ENCODE measurements at regions not wholly inside any gene's neighbourhood (a gene's known extent, or its start where the extent isn't known, plus 50 kb on each side); places are given as distances from the start of the nearest gene placed in this dataset.

DNA sequence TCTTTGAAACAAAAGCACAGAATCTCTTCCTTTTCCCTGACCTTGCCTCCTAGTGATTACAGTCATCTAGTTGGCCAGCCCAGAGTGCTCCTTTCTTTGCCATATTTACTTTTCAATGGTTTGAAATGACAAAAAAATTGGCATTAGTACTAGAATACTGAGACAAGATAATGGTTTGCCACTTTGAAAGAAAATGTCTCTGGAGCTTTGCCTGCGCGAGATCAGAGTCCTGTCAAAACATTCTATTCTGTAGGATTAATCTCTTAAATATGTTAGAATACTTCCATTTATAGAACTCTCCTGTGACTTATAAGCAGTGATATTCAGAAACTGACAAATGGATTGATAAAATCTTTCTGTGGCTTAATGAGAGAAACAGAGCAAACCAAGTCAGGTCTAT, 484.0 kb upstream of the IZUMO3 start:
- Histone ChIP-seq H3K27ac (ENCODE audit: insufficient read depth, low read length) (no peak overlapping the region), H4K20me1 (ENCODE audit: control insufficient read depth, extremely low read depth, insufficient read depth, low read length) (no peaks in the 10 kb centered on the region), H3K4me2 (ENCODE audit: extremely low read depth, insufficient read depth, low read length) (no peak overlapping the region), H2AFZ (ENCODE audit: low read length) (no peak overlapping the region), H3K4me3 (replicated peaks in 1 of 4; ENCODE audit: control extremely low read depth in 1 of 4, insufficient read depth in 1 of 4, low read depth in 3 of 4, low read length in 4 of 4) (no peak overlapping the region), H3K79me2 (ENCODE audit: control insufficient read depth, insufficient read depth, low read length) (no peaks in the 10 kb centered on the region), H3K36me3 (ENCODE audit: control insufficient read depth, insufficient read depth, low read length) (no peaks in the 10 kb centered on the region), H3K27me3 (ENCODE audit: control insufficient read depth, insufficient read depth, low read length) (no peaks in the 10 kb centered on the region), H3K9me3 (ENCODE audit: control insufficient read depth, insufficient read depth, low read depth, low read length) (no peaks in the 10 kb centered on the region), H3K9ac (ENCODE audit: insufficient read depth, low read length) (no peak overlapping the region), H3K4me1 (ENCODE audit: control insufficient read depth, extremely low read depth, insufficient read depth, low read length) (no peaks in the 10 kb centered on the region)
- TF ChIP-seq, protein P1, sequence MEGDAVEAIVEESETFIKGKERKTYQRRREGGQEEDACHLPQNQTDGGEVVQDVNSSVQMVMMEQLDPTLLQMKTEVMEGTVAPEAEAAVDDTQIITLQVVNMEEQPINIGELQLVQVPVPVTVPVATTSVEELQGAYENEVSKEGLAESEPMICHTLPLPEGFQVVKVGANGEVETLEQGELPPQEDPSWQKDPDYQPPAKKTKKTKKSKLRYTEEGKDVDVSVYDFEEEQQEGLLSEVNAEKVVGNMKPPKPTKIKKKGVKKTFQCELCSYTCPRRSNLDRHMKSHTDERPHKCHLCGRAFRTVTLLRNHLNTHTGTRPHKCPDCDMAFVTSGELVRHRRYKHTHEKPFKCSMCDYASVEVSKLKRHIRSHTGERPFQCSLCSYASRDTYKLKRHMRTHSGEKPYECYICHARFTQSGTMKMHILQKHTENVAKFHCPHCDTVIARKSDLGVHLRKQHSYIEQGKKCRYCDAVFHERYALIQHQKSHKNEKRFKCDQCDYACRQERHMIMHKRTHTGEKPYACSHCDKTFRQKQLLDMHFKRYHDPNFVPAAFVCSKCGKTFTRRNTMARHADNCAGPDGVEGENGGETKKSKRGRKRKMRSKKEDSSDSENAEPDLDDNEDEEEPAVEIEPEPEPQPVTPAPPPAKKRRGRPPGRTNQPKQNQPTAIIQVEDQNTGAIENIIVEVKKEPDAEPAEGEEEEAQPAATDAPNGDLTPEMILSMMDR (conservative IDR thresholded peaks at IDR 0.05 in 1 of 2, IDR thresholded peaks at IDR 0.05 in 1 of 2; ENCODE audit: low read depth in 1 of 2, low read length in 2 of 2), result no peak
- TF ChIP-seq EZH2 (IDR thresholded peaks at IDR 0.05; ENCODE audit: low read length, missing control alignments), result no peak
- no peak for DNase-seq (ENCODE audit: low read depth in 2 of 2)

DNA sequence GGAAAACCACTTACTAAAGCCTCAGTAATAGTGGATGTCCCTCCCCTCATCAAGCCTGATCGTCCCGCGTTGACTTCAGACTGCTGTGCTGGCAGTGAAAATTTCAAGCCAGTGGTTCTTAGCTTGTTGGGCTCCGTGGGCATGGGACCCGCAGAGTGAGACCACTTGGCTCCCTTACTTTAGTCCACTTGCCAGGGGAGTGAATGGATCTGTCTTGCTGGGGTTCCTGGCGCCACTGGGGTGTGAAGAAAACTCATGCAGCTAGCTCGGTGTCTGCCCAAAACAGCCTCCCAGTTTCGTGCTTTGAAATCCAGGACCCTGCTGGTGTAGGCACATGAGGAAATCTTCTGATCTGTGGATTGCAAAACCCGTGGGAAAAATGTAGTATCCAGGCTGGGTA, 480.0 kb upstream of the IZUMO3 start:
- no peak overlapping the region for H3K9ac ChIP-seq (ENCODE audit: insufficient read depth, low read length)
- H3K36me3 ChIP-seq (ENCODE audit: control insufficient read depth, insufficient read depth, low read length), result no peaks in the 10 kb centered on the region
- H3K4me3 ChIP-seq (replicated peaks in 1 of 4; ENCODE audit: control extremely low read depth in 1 of 4, insufficient read depth in 1 of 4, low read depth in 3 of 4, low read length in 4 of 4), result no peak overlapping the region
- no peaks in the 10 kb centered on the region for H3K79me2 ChIP-seq (ENCODE audit: control insufficient read depth, insufficient read depth, low read length)
- no peaks in the 10 kb centered on the region for H3K9me3 ChIP-seq (ENCODE audit: control insufficient read depth, insufficient read depth, low read depth, low read length)
- no peak for TF ChIP-seq EZH2 (IDR thresholded peaks at IDR 0.05; ENCODE audit: low read length, missing control alignments)
- TF ChIP-seq, protein P1 (conservative IDR thresholded peaks at IDR 0.05 in 1 of 2, IDR thresholded peaks at IDR 0.05 in 1 of 2; ENCODE audit: low read depth in 1 of 2, low read length in 2 of 2), result no peak
- H4K20me1 ChIP-seq (ENCODE audit: control insufficient read depth, extremely low read depth, insufficient read depth, low read length), result no peaks in the 10 kb centered on the region
- no peak for DNase-seq (ENCODE audit: low read depth in 2 of 2)
- H3K27ac ChIP-seq (ENCODE audit: insufficient read depth, low read length), result no peak overlapping the region
- H2AFZ ChIP-seq (ENCODE audit: low read length), result no peak overlapping the region
- H3K4me1 ChIP-seq (ENCODE audit: control insufficient read depth, extremely low read depth, insufficient read depth, low read length), result no peaks in the 10 kb centered on the region
- H3K4me2 ChIP-seq (ENCODE audit: extremely low read depth, insufficient read depth, low read length), result no peak overlapping the region
- H3K27me3 ChIP-seq (ENCODE audit: control insufficient read depth, insufficient read depth, low read length), result no peaks in the 10 kb centered on the region

DNA sequence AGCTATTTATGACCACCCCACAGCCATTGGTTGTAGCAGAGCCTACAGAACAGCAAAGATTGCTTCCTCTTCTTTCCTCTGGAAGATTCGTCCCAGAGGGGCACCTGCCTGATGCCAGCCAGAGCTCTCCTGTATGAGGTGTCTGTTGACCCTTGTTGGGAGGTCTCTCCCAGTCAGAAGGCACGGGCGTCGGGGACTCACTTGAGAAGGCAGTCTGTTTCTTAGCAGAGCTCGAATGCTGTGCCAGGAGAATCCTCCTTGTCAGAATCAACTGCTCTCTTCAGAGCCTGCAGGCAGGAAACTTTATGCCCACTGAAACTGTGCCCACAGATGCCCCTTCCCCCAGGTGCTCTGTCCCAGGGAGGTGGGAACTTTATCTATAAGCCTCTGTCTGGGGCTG, 479.5 kb upstream of the IZUMO3 start:
- no peak for DNase-seq (ENCODE audit: low read depth in 2 of 2)
- no peak overlapping the region for H3K27ac ChIP-seq (ENCODE audit: insufficient read depth, low read length)
- TF ChIP-seq, protein P1 (conservative IDR thresholded peaks at IDR 0.05 in 1 of 2, IDR thresholded peaks at IDR 0.05 in 1 of 2; ENCODE audit: low read depth in 1 of 2, low read length in 2 of 2), result no peak
- no peak for TF ChIP-seq EZH2 (IDR thresholded peaks at IDR 0.05; ENCODE audit: low read length, missing control alignments)

More for the DNA sequence above, 479.5 kb upstream of the IZUMO3 start:
- H3K36me3 ChIP-seq (ENCODE audit: control insufficient read depth, insufficient read depth, low read length), result no peaks in the 10 kb centered on the region
- no peak overlapping the region for H2AFZ ChIP-seq (ENCODE audit: low read length)
- H3K9ac ChIP-seq (ENCODE audit: insufficient read depth, low read length), result no peak overlapping the region
- H3K4me1 ChIP-seq (ENCODE audit: control insufficient read depth, extremely low read depth, insufficient read depth, low read length), result no peaks in the 10 kb centered on the region
- no peak overlapping the region for H3K4me2 ChIP-seq (ENCODE audit: extremely low read depth, insufficient read depth, low read length)
- no peaks in the 10 kb centered on the region for H3K9me3 ChIP-seq (ENCODE audit: control insufficient read depth, insufficient read depth, low read depth, low read length)
- H3K27me3 ChIP-seq (ENCODE audit: control insufficient read depth, insufficient read depth, low read length), result no peaks in the 10 kb centered on the region
- H3K79me2 ChIP-seq (ENCODE audit: control insufficient read depth, insufficient read depth, low read length), result no peaks in the 10 kb centered on the region
- no peaks in the 10 kb centered on the region for H4K20me1 ChIP-seq (ENCODE audit: control insufficient read depth, extremely low read depth, insufficient read depth, low read length)
- no peak overlapping the region for H3K4me3 ChIP-seq (replicated peaks in 1 of 4; ENCODE audit: control extremely low read depth in 1 of 4, insufficient read depth in 1 of 4, low read depth in 3 of 4, low read length in 4 of 4)
